Thoracic aorta (tissue), 2 donors: ENCODE measurements at regions not wholly inside any gene's neighbourhood (a gene's known extent, or its start where the extent isn't known, plus 50 kb on each side); places are given as distances from the start of the nearest gene placed in this dataset.

Experiments used
- ATAC-seq: fragments of 150-250 bp; one replicate; pipeline ENCODE4 v1.8.0; 2017; ENCODE audit warnings: low read depth; ENCODE audit not compliant: insufficient number of reproducible peaks, low FRiP score
- DNase-seq: peaks from one replicate; pipeline ENCODE4 v3.0.0-alpha.2; 2020; ENCODE audit warnings: low spot score
- H3K27ac ChIP-seq, 2 donors: fragments of 200-600 bp; sonication (generic); 1 replicate in 1 of 2; 2 replicates in 1 of 2; pipeline ENCODE4 v1.5.1; 2016; ENCODE audit warnings: mild to moderate bottlenecking in 2 of 2, moderate library complexity in 2 of 2
- H3K27me3 ChIP-seq: fragments of 200-600 bp; sonication (generic); replicated peaks from 2 replicates; pipeline ENCODE4 v1.6.0; 2016; ENCODE audit warnings: mild to moderate bottlenecking; ENCODE audit not compliant: insufficient read depth
- H3K36me3 ChIP-seq: fragments of 200-600 bp; sonication (generic); one replicate; pipeline ENCODE4 v1.5.1; 2016
- H3K4me1 ChIP-seq, 2 donors: fragments of 200-600 bp; sonication (generic); 1 replicate in 1 of 2; 2 replicates in 1 of 2; pipeline versions ENCODE4 v1.5.1 to v1.6.0; 2016; ENCODE audit warnings: low read depth in 2 of 2, mild to moderate bottlenecking in 1 of 2; ENCODE audit not compliant: control insufficient read depth in 1 of 2
- H3K4me3 ChIP-seq: fragments of 200-600 bp; sonication (generic); 2 replicates; pipeline ENCODE4 v1.5.1; 2016; ENCODE audit warnings: mild to moderate bottlenecking
- H3K9me3 ChIP-seq: fragments of 200-600 bp; sonication (generic); 2 replicates; pipeline ENCODE4 v1.5.1; 2016
- CTCF ChIP-seq: fragments of 200-600 bp; sonication (generic); IDR thresholded peaks from one replicate; pipeline ENCODE4 v1.5.1; 2019; ENCODE audit warnings: antibody characterized with exemption

GRCh38 chr11:82315093-82315492 is 418.6 kb downstream of the FAM181B start:
- H3K9me3 ChIP-seq, result no peaks in the 10 kb centered on the region
- no peaks in the 10 kb centered on the region for H3K27me3 ChIP-seq
- TF ChIP-seq CTCF, result no peak
- no peaks in the 10 kb centered on the region for H3K36me3 ChIP-seq
- no peaks in the 10 kb centered on the region for H3K4me1 ChIP-seq
- ATAC-seq (no peak), DNase-seq (no peak)
- H3K27ac ChIP-seq, result no peak overlapping the region
- H3K4me3 ChIP-seq, result no peak overlapping the region

GRCh38 chr11:82308979-82309378 is 424.7 kb downstream of the FAM181B start:
- H3K27ac ChIP-seq, result no peak overlapping the region
- H3K4me3 ChIP-seq, result no peak overlapping the region
- no peaks in the 10 kb centered on the region for H3K36me3 ChIP-seq
- no peaks in the 10 kb centered on the region for H3K27me3 ChIP-seq
- no peak for TF ChIP-seq CTCF
- H3K4me1 ChIP-seq, result no peaks in the 10 kb centered on the region
- no peaks in the 10 kb centered on the region for H3K9me3 ChIP-seq
- ATAC-seq, result no peak
- no peak for DNase-seq

GRCh38 chr11:82305123-82305522 is 428.5 kb downstream of the FAM181B start:
- Histone ChIP-seq H3K27me3 (no peaks in the 10 kb centered on the region), H3K4me1 (no peaks in the 10 kb centered on the region), H3K9me3 (no peaks in the 10 kb centered on the region), H3K27ac (no peak overlapping the region), H3K4me3 (no peak overlapping the region), H3K36me3 (no peaks in the 10 kb centered on the region)
- DNase-seq, result no peak
- no peak for ATAC-seq
- no peak for TF ChIP-seq CTCF

GRCh38 chr11:82303671-82304070 is 430.0 kb downstream of the FAM181B start:
- no peak for ATAC-seq
- DNase-seq, result no peak
- no peak overlapping the region for H3K4me3 ChIP-seq
- TF ChIP-seq CTCF, result no peak
- H3K9me3 ChIP-seq, result no peaks in the 10 kb centered on the region
- H3K4me1 ChIP-seq, result no peaks in the 10 kb centered on the region
- H3K36me3 ChIP-seq, result no peaks in the 10 kb centered on the region
- H3K27ac ChIP-seq, result no peak overlapping the region
- H3K27me3 ChIP-seq, result no peaks in the 10 kb centered on the region

- no peak for TF ChIP-seq CTCF
- no peak for ATAC-seq
- H3K9me3 ChIP-seq, result no peaks in the 10 kb centered on the region
Measured at GRCh38 chr11:82288471-82288870, 445.2 kb downstream of the FAM181B start.

More at GRCh38 chr11:82288471-82288870, 445.2 kb downstream of the FAM181B start:
- H3K27ac ChIP-seq, result no peak overlapping the region
- no peaks in the 10 kb centered on the region for H3K27me3 ChIP-seq
- no peak for DNase-seq
- no peak overlapping the region for H3K4me3 ChIP-seq
- H3K36me3 ChIP-seq, result no peaks in the 10 kb centered on the region
- H3K4me1 ChIP-seq, result no peaks in the 10 kb centered on the region
